ENCODE measurements at regions not wholly inside any gene's neighbourhood (a gene's known extent, or its start where the extent isn't known, plus 50 kb on each side); places are given as distances from the start of the nearest gene placed in this dataset.

DNA sequence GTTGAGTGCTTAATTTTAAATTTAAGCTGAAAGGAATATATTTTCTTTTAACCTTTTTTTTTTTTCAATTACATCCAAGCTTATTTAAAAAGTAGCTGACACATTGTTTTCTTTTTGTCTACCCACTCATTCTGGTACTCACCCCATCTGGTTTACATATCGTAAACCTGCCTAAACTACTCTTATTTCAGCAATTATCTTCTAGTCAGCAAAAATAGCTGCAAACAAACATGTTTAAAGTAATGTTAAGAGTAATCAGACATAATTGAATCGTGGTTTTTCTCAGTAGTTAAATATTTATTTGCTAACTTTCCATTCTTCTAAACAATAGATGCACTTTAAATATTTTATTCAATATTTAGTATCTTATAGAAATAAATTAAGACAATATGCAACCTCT lies 492.7 kb upstream of the MGAT4C start:
- no peak for TF ChIP-seq POLR2A (IDR thresholded peaks at IDR 0.05; ENCODE audit: low read depth, low read length)
- no peak for DNase-seq (ENCODE audit: insufficient read length, low spot score)
- FAIRE-seq = no peak

DNA sequence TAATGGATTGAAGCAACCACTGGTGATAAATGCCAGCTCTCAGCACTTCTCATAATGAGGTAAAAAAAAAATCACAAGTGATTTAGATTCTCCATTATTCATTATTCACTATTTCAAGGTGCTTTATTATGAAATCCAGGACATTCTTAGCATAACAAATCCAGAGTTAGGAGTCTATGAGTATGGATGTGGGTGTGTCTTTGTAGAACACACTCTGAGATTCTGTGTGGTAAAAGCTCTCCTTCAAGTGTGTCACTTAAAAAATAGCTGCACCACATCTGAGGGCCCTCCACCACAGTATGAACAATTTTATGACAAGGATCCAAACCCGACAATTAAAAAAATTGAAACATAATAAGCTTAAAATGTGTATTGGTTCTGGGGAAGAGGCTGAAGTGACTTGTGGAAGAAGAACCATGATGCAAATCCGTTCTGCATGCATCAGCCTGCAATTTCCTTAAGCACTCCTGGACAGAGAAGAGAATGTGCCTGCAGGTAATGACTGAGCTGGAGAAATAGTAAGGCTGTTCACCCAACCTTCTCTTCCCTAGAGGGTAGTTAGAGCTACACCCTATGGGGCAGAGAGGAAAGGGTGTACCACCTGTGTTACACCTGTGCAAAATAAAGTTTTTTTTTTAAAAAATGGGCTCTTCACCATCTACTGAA lies 488.5 kb upstream of the MGAT4C start:
- FAIRE-seq (no peak), DNase-seq (ENCODE audit: insufficient read length, low spot score) (no peak)
- TF ChIP-seq POLR2A (IDR thresholded peaks at IDR 0.05; ENCODE audit: low read depth, low read length) = no peak

DNA sequence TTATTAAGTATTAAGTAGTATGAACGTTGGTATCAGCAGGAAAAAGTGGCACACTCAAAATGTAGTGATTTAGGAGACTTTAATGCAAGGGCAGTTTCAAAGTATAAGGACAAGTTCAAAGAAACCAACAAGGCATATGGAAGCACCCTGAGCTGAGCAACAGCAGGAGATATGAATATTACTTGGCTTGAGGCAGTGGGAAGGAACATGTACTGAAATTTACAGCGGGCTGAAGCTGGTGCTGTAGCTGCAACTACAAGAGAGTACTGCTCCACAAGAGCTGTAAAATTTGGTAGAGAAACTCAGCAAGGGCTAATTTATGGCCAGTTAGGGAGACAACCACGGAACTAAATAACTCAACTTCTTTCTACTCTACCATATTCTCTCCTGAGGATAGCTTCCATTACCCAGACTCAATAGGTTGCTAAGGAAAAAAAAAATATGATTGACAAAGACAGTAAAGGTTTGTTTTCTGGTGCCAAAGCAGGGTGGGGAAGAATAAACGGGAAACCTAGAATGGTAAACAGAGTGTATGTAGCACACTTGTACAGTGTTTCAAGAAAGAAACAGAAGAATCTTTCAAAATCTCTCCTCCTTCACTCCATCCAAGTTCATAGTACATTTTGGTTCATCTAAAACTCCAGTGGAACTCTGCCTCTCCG lies 487.8 kb upstream of the MGAT4C start:
- TF ChIP-seq POLR2A (IDR thresholded peaks at IDR 0.05; ENCODE audit: low read depth, low read length) = no peak
- DNase-seq (ENCODE audit: insufficient read length, low spot score) (no peak), FAIRE-seq (no peak)

- no peak for TF ChIP-seq POLR2A (IDR thresholded peaks at IDR 0.05; ENCODE audit: low read depth, low read length)
- FAIRE-seq = no peak
- DNase-seq (ENCODE audit: insufficient read length, low spot score) = no peak
These were observed 485.3 kb upstream of the MGAT4C start for GRCh38 chr12:86741531-86741930.

- no peak for FAIRE-seq
- TF ChIP-seq POLR2A (IDR thresholded peaks at IDR 0.05; ENCODE audit: low read depth, low read length) = no peak
- DNase-seq (ENCODE audit: insufficient read length, low spot score) = no peak
These were observed 479.7 kb upstream of the MGAT4C start for GRCh38 chr12:86735851-86736250.

DNA sequence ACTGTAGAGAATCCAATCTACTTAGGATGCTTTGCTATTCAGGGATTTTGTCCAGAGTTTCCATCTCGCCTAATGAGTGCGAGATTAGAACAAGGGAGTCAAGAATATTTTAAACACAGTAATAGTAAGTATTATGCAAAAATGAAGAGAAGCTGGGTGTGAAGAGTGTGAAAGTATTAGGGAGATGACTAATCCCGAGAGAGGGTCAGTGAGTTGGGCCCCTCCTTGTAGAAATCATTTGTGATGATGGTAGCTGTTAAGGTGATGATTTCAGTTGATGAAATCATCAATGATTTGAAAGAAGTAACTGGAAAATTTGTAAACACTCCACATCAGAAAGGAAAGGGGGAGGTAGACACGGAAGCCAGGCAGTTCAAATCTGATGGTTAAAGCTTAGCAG lies 478.9 kb upstream of the MGAT4C start:
- TF ChIP-seq POLR2A (IDR thresholded peaks at IDR 0.05; ENCODE audit: low read depth, low read length) = no peak
- DNase-seq (ENCODE audit: insufficient read length, low spot score) (no peak), FAIRE-seq (no peak)

- no peak for DNase-seq (ENCODE audit: insufficient read length, low spot score)
- TF ChIP-seq POLR2A (IDR thresholded peaks at IDR 0.05; ENCODE audit: low read depth, low read length) = no peak
- FAIRE-seq = no peak
These were observed 474.0 kb upstream of the MGAT4C start for GRCh38 chr12:86730233-86730632.

DNA sequence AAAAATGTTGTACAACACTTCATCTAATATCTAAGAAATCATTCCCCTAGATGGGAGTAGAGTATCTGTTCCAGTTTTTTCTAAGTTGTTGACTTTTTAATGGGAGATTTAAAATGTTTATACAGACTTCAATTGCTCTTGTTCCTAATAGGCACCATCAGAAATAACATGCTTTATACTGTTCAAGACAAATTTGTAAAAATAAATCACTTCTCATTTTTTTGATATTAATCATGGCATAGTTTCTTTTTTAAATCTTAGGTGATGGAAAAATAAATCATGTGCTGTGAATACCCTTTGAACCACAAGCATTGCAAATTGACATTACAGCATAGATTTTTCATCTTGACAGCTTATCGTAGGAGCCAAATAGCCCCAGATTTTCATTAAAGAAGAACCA lies 473.5 kb upstream of the MGAT4C start:
- no peak for FAIRE-seq
- no peak for TF ChIP-seq POLR2A (IDR thresholded peaks at IDR 0.05; ENCODE audit: low read depth, low read length)

DNA sequence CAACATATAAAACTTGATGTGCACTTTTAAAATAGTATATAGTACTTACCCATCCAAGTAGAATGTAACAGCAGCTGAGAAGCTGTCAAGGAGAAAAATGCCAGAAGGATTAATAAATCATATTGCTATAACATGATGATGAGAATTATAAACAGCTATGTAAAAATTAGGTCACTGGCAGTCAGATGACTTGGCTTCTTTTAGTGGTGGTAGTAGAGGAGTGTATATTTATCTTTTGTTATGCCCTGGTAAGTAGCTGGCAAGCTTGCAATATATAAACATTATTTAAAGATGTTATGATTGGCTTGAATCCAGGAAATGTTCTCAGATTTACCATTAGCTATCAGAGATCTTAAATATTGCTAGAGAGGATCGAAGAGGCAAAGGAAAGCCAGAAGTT lies 471.0 kb upstream of the MGAT4C start:
- FAIRE-seq = no peak
- TF ChIP-seq POLR2A (IDR thresholded peaks at IDR 0.05; ENCODE audit: low read depth, low read length) = no peak
- DNase-seq (ENCODE audit: insufficient read length, low spot score) = peak; percentile 3

More for the DNA sequence above, 473.5 kb upstream of the MGAT4C start:
- no peak for DNase-seq (ENCODE audit: insufficient read length, low spot score)

GRCh38 chr12:86724716-86725115 lies 468.5 kb upstream of the MGAT4C start:
- TF ChIP-seq POLR2A (IDR thresholded peaks at IDR 0.05; ENCODE audit: low read depth, low read length) = no peak
- DNase-seq (ENCODE audit: insufficient read length, low spot score) (no peak), FAIRE-seq (no peak)

DNA sequence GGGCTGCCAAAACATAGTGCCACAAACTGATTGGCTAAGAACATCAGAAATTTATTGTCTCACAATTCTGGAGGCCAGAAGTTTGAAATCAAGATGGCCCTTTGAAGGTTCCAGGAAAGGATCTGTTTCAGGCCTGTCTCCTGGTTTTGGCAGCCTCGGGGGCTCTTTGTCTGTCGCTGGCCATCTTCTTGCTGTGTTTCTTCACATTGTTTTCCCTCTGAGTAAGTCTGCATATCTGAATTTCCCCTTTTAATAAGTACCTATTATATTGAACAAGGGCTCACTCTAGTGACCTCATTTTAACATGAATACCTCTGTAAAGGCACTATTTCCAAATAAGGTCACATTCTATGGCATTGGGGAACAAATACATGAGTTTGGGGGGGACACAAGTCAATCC lies 467.1 kb upstream of the MGAT4C start:
- no peak for TF ChIP-seq POLR2A (IDR thresholded peaks at IDR 0.05; ENCODE audit: low read depth, low read length)
- DNase-seq (ENCODE audit: insufficient read length, low spot score) (no peak), FAIRE-seq (no peak)

GRCh38 chr12:86721713-86722397 lies 465.7 kb upstream of the MGAT4C start:
- DNase-seq (ENCODE audit: insufficient read length, low spot score) = no peak
- TF ChIP-seq POLR2A (IDR thresholded peaks at IDR 0.05; ENCODE audit: low read depth, low read length) = no peak
- no peak for FAIRE-seq

- no peak for DNase-seq (ENCODE audit: insufficient read length, low spot score)
- no peak for FAIRE-seq
- TF ChIP-seq POLR2A (IDR thresholded peaks at IDR 0.05; ENCODE audit: low read depth, low read length) = no peak
These were observed 463.2 kb upstream of the MGAT4C start for GRCh38 chr12:86719381-86719780.

GRCh38 chr12:86713121-86713520 lies 456.9 kb upstream of the MGAT4C start:
- DNase-seq (ENCODE audit: insufficient read length, low spot score) = no peak
- FAIRE-seq = peak; percentile 50
- TF ChIP-seq POLR2A (IDR thresholded peaks at IDR 0.05; ENCODE audit: low read depth, low read length) = no peak

DNA sequence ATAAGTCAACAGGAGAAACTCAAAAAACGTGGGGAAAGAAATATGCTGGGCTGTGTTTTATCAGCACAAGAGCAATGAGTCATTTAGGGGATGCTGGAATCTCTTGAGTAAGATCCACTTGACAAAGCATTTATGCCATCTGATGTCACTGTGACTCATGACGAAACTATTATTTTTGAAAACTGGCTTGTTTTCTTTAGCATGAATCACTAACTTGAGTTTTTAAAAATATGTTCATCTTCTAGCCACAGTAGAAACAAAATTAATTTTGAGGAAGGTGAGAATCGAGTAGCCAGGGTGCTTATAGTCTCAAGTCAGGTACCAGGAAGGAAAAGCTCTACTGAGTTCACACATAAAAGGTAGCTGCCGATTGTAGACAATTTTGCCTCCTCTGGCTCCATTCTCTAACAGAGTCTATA lies 456.2 kb upstream of the MGAT4C start:
- DNase-seq (ENCODE audit: insufficient read length, low spot score) = peak; percentile 13
- TF ChIP-seq POLR2A (IDR thresholded peaks at IDR 0.05; ENCODE audit: low read depth, low read length) = no peak
- FAIRE-seq = peak; percentile 97

Measured in H54 (cell line).